ENCODE measurements at regions not wholly inside any gene's neighbourhood (a gene's known extent, or its start where the extent isn't known, plus 50 kb on each side); places are given as distances from the start of the nearest gene placed in this dataset.

DNA sequence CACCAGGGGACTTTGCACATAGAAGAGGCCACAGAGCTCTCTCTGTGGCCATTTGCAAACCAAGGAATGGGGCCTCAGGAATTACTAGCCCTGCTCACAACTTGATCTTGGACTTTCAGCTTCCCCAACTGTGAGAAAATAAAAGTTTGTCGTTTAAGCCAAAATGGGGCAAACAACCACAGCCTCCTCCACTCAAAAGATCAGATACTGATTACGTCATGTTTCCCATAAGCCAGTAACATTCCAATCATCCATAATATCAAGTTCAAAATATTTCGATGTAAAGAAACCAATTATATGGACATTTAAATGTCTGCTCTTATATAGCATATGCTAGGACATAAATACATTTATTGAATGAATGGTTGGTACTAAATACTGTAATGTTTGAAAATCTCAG, 307.5 kb upstream of the HAND2 start:
- TF ChIP-seq, protein P1, sequence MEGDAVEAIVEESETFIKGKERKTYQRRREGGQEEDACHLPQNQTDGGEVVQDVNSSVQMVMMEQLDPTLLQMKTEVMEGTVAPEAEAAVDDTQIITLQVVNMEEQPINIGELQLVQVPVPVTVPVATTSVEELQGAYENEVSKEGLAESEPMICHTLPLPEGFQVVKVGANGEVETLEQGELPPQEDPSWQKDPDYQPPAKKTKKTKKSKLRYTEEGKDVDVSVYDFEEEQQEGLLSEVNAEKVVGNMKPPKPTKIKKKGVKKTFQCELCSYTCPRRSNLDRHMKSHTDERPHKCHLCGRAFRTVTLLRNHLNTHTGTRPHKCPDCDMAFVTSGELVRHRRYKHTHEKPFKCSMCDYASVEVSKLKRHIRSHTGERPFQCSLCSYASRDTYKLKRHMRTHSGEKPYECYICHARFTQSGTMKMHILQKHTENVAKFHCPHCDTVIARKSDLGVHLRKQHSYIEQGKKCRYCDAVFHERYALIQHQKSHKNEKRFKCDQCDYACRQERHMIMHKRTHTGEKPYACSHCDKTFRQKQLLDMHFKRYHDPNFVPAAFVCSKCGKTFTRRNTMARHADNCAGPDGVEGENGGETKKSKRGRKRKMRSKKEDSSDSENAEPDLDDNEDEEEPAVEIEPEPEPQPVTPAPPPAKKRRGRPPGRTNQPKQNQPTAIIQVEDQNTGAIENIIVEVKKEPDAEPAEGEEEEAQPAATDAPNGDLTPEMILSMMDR (IDR thresholded peaks at IDR 0.05): no peak
- TF ChIP-seq POLR2A (IDR thresholded peaks at IDR 0.05): no peak
